Upper lobe of left lung (tissue), 4 donors: ENCODE measurements at regions not wholly inside any gene's neighbourhood (a gene's known extent, or its start where the extent isn't known, plus 50 kb on each side); places are given as distances from the start of the nearest gene placed in this dataset.

ENCODE experiments used
- CTCF ChIP-seq, 6 experiments: fragments of 450-650 bp in 4 of 6; fragments of 200-600 bp in 2 of 6; sonication (generic) in 2 of 6; IDR thresholded peaks; one replicate each; pipeline ENCODE4 v1.5.1; 2016 to 2019; ENCODE audit warnings: antibody characterized with exemption in 6 of 6
- POLR2AphosphoS5 ChIP-seq, 2 donors: sonication (generic); formaldehyde crosslinking; IDR thresholded peaks; one replicate each; pipeline ENCODE4 v1.5.1; 2017; ENCODE audit warnings: antibody characterized with exemption in 2 of 2

- no peak for TF ChIP-seq POLR2AphosphoS5 (IDR thresholded peaks at IDR 0.05)
- no peak for TF ChIP-seq CTCF (IDR thresholded peaks at IDR 0.05)
These were observed 256.4 kb upstream of the TGFBR2 start for GRCh38 chr3:30350011-30350410.
